ENCODE measurements at regions not wholly inside any gene's neighbourhood (a gene's known extent, or its start where the extent isn't known, plus 50 kb on each side); places are given as distances from the start of the nearest gene placed in this dataset.

DNA sequence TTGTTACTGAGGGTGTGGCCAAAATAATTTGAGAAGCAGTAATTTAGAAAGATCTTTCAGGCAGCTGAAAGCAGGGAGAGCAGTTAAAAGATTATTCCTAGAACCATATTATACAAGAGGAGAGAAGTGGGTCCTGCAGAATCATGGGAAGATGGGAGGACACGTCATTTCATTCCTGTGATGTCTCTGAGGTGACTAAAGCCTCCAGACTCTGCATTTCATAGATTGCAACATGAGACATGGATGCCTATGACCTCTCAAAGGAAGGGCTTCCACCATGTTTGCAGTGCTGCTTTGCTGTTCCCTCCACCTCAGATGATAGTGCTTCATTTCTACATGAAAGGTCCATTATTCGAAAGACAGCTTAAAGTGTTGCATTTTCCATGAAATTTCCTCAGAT is 788.4 kb downstream of the TSN start:
- Histone ChIP-seq H2BK20ac (ENCODE audit: low read length) (no peak overlapping the region), H3K23ac (ENCODE audit: insufficient read length) (no peak overlapping the region), H2AK5ac (ENCODE audit: low read depth, low read length) (no peak overlapping the region), H4K20me1 (replicated peaks in 1 of 2; ENCODE audit: control insufficient read depth in 1 of 2, insufficient read depth in 2 of 2, low read length in 2 of 2) (no peaks in the 10 kb centered on the region), H4K91ac (replicated peaks; ENCODE audit: insufficient read length, low read length) (no peak overlapping the region), H4K5ac (ENCODE audit: insufficient read length, low read depth, low read length) (no peak overlapping the region), H3K4ac (replicated peaks; ENCODE audit: insufficient read length, low read depth, low read length) (no peak overlapping the region), H2AFZ (ENCODE audit: low read length) (no peak overlapping the region), H3K4me1 (replicated peaks in 1 of 4; ENCODE audit: control insufficient read depth in 3 of 4, insufficient read depth in 4 of 4, low read length in 3 of 4) (no peaks in the 10 kb centered on the region), H3K79me2 (ENCODE audit: control insufficient read depth in 1 of 2, insufficient read depth in 2 of 2, low read length in 2 of 2) (no peaks in the 10 kb centered on the region), H3K4me2 (ENCODE audit: insufficient read depth in 1 of 2, low read depth in 2 of 2, low read length in 2 of 2) (no peak overlapping the region), H3K9me3 (ENCODE audit: insufficient read depth in 2 of 2, low read depth in 1 of 2, low read length in 1 of 2) (no peaks in the 10 kb centered on the region), H3K36me3 (ENCODE audit: control insufficient read depth in 2 of 4, insufficient read depth in 4 of 4, low read length in 3 of 4) (no peaks in the 10 kb centered on the region), H2BK120ac (replicated peaks; ENCODE audit: low read depth, low read length) (no peak overlapping the region), H3K79me1 (ENCODE audit: low read depth, low read length) (no peaks in the 10 kb centered on the region), H3K18ac (ENCODE audit: extremely low read depth, low read length) (no peak overlapping the region), H4K8ac (ENCODE audit: extremely low read depth, insufficient read depth, low read length) (no peak overlapping the region), H3K14ac (ENCODE audit: insufficient read length) (no peak overlapping the region), H3K23me2 (ENCODE audit: low read depth, low read length) (no peaks in the 10 kb centered on the region), H2BK5ac (ENCODE audit: low read depth, low read length) (no peak overlapping the region), H2BK12ac (ENCODE audit: low read depth, low read length) (no peak overlapping the region), H3K27ac (ENCODE audit: low read depth, low read length) (no peak overlapping the region), H3K9ac (replicated peaks in 1 of 4; ENCODE audit: extremely low read depth in 1 of 4, low read depth in 3 of 4, low read length in 3 of 4) (no peak overlapping the region; a peak in 1 of 7 replicates), H2BK15ac (ENCODE audit: low read length) (no peak overlapping the region), H3K56ac (replicated peaks; ENCODE audit: insufficient read length, low read depth, low read length) (no peak overlapping the region), H3K4me3 (ENCODE audit: extremely low read depth in 1 of 4, insufficient read depth in 2 of 4, low read depth in 3 of 4, low read length in 4 of 4) (no peak overlapping the region), H3K27me3 (replicated peaks in 1 of 4; ENCODE audit: control insufficient read depth in 3 of 4, extremely low read depth in 1 of 4, insufficient read depth in 3 of 4, low read length in 3 of 4) (no peaks in the 10 kb centered on the region)
- TF ChIP-seq FOSL1 (IDR thresholded peaks at IDR 0.05; ENCODE audit: insufficient read depth, low read depth, low read length), result no peak
- no peak for TF ChIP-seq E2F6 (IDR thresholded peaks at IDR 0.05)
- TF ChIP-seq CBX8 (IDR thresholded peaks at IDR 0.05; ENCODE audit: borderline replicate concordance, low read depth, low read length), result no peak
- no peak for TF ChIP-seq BCL11A (IDR thresholded peaks at IDR 0.05; ENCODE audit: low read depth in 2 of 2, low read length in 2 of 2)
- no peak for TF ChIP-seq CEBPB (IDR thresholded peaks at IDR 0.05; ENCODE audit: low read depth, low read length)
- DNase-seq (ENCODE audit: low read depth in 1 of 2, low spot score in 2 of 2), result no peak
- ChIA-PET CTCF (ENCODE audit: partially characterized antibody) (interaction anchor here (1.3 kb wide), 1 partner anchor 84 kb away, joined by 3 read pairs; no protein-coding TSS in a partner anchor), POLR2A (ENCODE audit: partially characterized antibody) (no interaction called here)
- no peak for FAIRE-seq
- 94% methylated on average over 2 of the region's 2 CpGs; no CpG with 5 or more reads in 1 of the 2 experiments for WGBS, 2 experiments (ENCODE audit: extremely low coverage in 1 of 2, insufficient coverage in 1 of 2, insufficient read length in 1 of 2, insufficient replicate concordance in 2 of 2, low coverage in 1 of 2, low lambda C conversion rate in 2 of 2, missing lambda C conversion rate in 1 of 2)
